HUES48 (cell line): ENCODE measurements at regions not wholly inside any gene's neighbourhood (a gene's known extent, or its start where the extent isn't known, plus 50 kb on each side); places are given as distances from the start of the nearest gene placed in this dataset.
A peak's percentile ranks its signal among the peaks of the same experiment; 100 is the strongest.

Experiments used
- H3K27ac ChIP-seq: one replicate; pipeline ENCODE4 v1.7.0; 2013; ENCODE audit warnings: low read depth, low read length, inconsistent platforms
- H3K27me3 ChIP-seq: 2 replicates; pipeline ENCODE4 v1.6.1; 2013; ENCODE audit warnings: mild to moderate bottlenecking, low read length; ENCODE audit not compliant: control insufficient read depth, insufficient read depth
- H3K36me3 ChIP-seq: 2 replicates; pipeline ENCODE4 v1.6.1; 2013; ENCODE audit warnings: low read length; ENCODE audit not compliant: control insufficient read depth, insufficient read depth
- H3K4me1 ChIP-seq: 2 replicates; pipeline ENCODE4 v1.6.1; 2013; ENCODE audit warnings: mild to moderate bottlenecking, low read length; ENCODE audit not compliant: control insufficient read depth, insufficient read depth
- H3K4me3 ChIP-seq: 2 replicates; pipeline ENCODE4 v1.5.1; 2013; ENCODE audit warnings: mild to moderate bottlenecking, low read depth, low read length
- H3K9ac ChIP-seq: 2 replicates; pipeline ENCODE4 v1.6.1; 2013; ENCODE audit warnings: mild to moderate bottlenecking, low read depth, low read length, moderate library complexity
- H3K9me3 ChIP-seq: 2 replicates; pipeline ENCODE4 v1.6.1; 2013; ENCODE audit warnings: low read length; ENCODE audit not compliant: control insufficient read depth, insufficient read depth

DNA sequence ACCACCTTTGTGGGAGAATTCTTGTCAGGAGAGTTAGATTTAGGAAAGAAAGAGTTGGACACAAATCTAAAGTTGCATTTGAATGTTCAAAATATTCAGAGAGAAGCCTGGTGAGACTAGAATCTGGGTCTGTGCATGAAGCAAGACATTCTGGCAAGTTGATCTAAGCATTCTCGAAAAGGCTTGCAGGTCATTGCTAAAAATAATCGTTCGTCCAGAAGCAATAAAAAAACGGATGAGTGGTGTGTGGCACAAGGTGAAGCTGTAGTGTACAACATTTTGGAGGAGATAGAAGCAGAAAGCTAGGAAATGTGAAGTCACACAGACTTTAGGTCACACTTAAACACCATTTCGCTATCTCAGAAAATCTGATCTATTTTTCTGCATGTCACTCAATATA is 114.9 kb upstream of the IFNGR1 start:
- Histone ChIP-seq H3K4me1 (no peaks in the 10 kb centered on the region; the same call in 1 of the 2 replicates), H3K27me3 (no peaks in the 10 kb centered on the region), H3K4me3 (no peak overlapping the region), H3K9me3 (no peaks in the 10 kb centered on the region), H3K27ac (no peak overlapping the region), H3K9ac (no peak overlapping the region), H3K36me3 (no peaks in the 10 kb centered on the region)

GRCh38 chr6:137332637-137333280 is 113.6 kb upstream of the IFNGR1 start:
- H3K4me3 ChIP-seq = no peak overlapping the region
- no peaks in the 10 kb centered on the region; the same call in 1 of the 2 replicates for H3K4me1 ChIP-seq
- H3K36me3 ChIP-seq = no peaks in the 10 kb centered on the region
- no peaks in the 10 kb centered on the region for H3K9me3 ChIP-seq
- no peak overlapping the region for H3K9ac ChIP-seq
- no peak overlapping the region for H3K27ac ChIP-seq
- no peaks in the 10 kb centered on the region for H3K27me3 ChIP-seq

- H3K27me3 ChIP-seq = no peaks in the 10 kb centered on the region
- no peaks in the 10 kb centered on the region for H3K4me1 ChIP-seq
- H3K27ac ChIP-seq = no peak overlapping the region
- H3K36me3 ChIP-seq = no peaks in the 10 kb centered on the region
- H3K9me3 ChIP-seq = no peaks in the 10 kb centered on the region
- H3K4me3 ChIP-seq = no peak overlapping the region
- no peak overlapping the region for H3K9ac ChIP-seq
These were observed 104.7 kb upstream of the IFNGR1 start for GRCh38 chr6:137323860-137324259.

GRCh38 chr6:137320271-137320670 is 101.1 kb upstream of the IFNGR1 start:
- no peak overlapping the region for H3K4me3 ChIP-seq
- H3K9me3 ChIP-seq = no peaks in the 10 kb centered on the region
- H3K36me3 ChIP-seq = no peaks in the 10 kb centered on the region
- H3K27ac ChIP-seq = no peak overlapping the region
- peaks cover 4% of the 10 kb centered on the region for H3K4me1 ChIP-seq
- H3K9ac ChIP-seq = no peak overlapping the region
- H3K27me3 ChIP-seq = no peaks in the 10 kb centered on the region

- no peak overlapping the region for H3K9ac ChIP-seq
- H3K4me1 ChIP-seq = peaks cover 16% of the 10 kb centered on the region
- H3K9me3 ChIP-seq = no peaks in the 10 kb centered on the region
- no peaks in the 10 kb centered on the region for H3K27me3 ChIP-seq
- H3K4me3 ChIP-seq = no peak overlapping the region
- no peaks in the 10 kb centered on the region for H3K36me3 ChIP-seq
- H3K27ac ChIP-seq = no peak overlapping the region
These were observed 97.4 kb upstream of the IFNGR1 start for GRCh38 chr6:137316626-137317025.

DNA sequence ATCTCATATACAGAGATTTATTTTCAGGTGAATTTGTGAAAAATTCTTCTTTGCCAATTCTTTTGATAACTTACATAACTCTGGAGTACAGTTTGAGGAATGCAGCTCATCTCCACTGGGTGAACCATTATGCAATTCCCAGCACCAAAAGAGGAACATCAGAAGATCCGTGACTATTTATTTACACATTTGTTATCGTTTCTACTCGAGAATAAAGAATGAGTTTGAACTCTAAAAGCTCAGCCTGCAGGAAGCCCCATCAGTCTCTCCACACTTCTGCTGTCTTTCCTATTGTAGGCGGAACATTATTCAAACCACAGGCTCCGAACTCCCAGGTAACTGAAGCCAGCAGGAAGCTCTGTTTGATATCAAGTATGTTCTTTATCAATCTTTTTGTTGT is 95.9 kb upstream of the IFNGR1 start:
- Histone ChIP-seq H3K4me3 (no peak overlapping the region), H3K4me1 (peaks cover 16% of the 10 kb centered on the region), H3K9me3 (no peaks in the 10 kb centered on the region), H3K36me3 (no peaks in the 10 kb centered on the region), H3K27ac (peak overlapping the region; percentile 16), H3K9ac (no peak overlapping the region), H3K27me3 (no peaks in the 10 kb centered on the region)

- Histone ChIP-seq H3K4me1 (peaks cover 20% of the 10 kb centered on the region), H3K9me3 (no peaks in the 10 kb centered on the region), H3K9ac (no peak overlapping the region), H3K27me3 (no peaks in the 10 kb centered on the region), H3K27ac (no peak overlapping the region), H3K36me3 (no peaks in the 10 kb centered on the region), H3K4me3 (no peak overlapping the region)
These were observed 95.0 kb upstream of the IFNGR1 start for GRCh38 chr6:137313928-137314855.

- no peak overlapping the region for H3K27ac ChIP-seq
- no peaks in the 10 kb centered on the region for H3K27me3 ChIP-seq
- no peaks in the 10 kb centered on the region for H3K36me3 ChIP-seq
- H3K4me3 ChIP-seq = no peak overlapping the region
- H3K9me3 ChIP-seq = no peaks in the 10 kb centered on the region
- H3K9ac ChIP-seq = no peak overlapping the region
- H3K4me1 ChIP-seq = peaks cover 30% of the 10 kb centered on the region
These were observed 94.0 kb upstream of the IFNGR1 start for GRCh38 chr6:137313211-137313610.

DNA sequence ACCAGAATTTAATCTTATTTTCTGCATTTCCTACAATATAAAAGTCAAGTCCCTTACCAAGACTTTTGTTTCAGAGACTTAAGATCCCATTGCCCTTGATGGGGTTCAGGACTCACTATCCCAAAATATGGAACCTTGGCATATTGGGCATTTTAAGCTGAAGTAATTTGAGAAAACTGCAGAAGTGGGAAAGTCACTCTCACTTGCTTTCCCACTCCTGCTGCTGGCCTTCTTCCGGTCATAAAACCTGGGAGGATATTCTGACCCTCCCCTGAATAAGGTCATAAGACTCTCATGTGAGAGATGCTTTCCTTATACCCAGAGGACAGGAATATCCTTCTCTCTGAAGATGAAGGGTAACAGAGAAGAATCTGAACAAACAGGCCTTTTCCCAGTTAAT is 92.8 kb upstream of the IFNGR1 start:
- Histone ChIP-seq H3K27ac (no peak overlapping the region), H3K36me3 (no peaks in the 10 kb centered on the region), H3K9ac (no peak overlapping the region), H3K4me3 (no peak overlapping the region), H3K4me1 (peaks cover 37% of the 10 kb centered on the region), H3K9me3 (no peaks in the 10 kb centered on the region), H3K27me3 (no peaks in the 10 kb centered on the region)

- Histone ChIP-seq H3K4me1 (peaks cover 24% of the 10 kb centered on the region), H3K4me3 (no peak overlapping the region), H3K27ac (no peak overlapping the region)
These were observed 90.0 kb upstream of the IFNGR1 start for GRCh38 chr6:137309078-137309762.

More at GRCh38 chr6:137309078-137309762, 90.0 kb upstream of the IFNGR1 start:
- Histone ChIP-seq H3K27me3 (no peaks in the 10 kb centered on the region), H3K36me3 (no peaks in the 10 kb centered on the region), H3K9me3 (no peaks in the 10 kb centered on the region), H3K9ac (no peak overlapping the region)
